Eye (tissue), 1 donor: ENCODE measurements at regions not wholly inside any gene's neighbourhood (a gene's known extent, or its start where the extent isn't known, plus 50 kb on each side); places are given as distances from the start of the nearest gene placed in this dataset.
A peak's percentile ranks its signal among the peaks of the same experiment; 100 is the strongest.

Experiments used
- DNase-seq: peaks from one replicate; pipeline ENCODE4 v3.0.0-alpha.2; 2015

DNA sequence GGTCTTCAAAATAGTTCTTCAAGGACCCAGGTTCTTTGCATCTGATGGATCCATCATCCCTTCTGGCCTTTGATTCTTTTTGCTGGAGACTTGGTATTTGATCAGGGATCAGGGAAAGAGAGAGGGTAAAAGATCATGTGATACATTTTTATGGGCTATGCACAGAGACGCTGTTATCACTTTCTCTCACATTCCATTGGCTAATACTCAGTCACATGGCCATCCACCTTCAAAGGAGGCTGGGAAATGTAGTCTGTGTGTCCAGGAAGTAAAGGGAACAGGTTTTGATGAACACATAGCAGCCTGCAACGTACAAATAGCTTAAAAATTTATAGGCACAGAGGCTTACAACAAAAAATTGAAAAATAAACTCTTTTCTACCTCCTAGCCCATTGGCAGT is 629.6 kb upstream of the FANCL start:
- DNase-seq, result no peak

DNA sequence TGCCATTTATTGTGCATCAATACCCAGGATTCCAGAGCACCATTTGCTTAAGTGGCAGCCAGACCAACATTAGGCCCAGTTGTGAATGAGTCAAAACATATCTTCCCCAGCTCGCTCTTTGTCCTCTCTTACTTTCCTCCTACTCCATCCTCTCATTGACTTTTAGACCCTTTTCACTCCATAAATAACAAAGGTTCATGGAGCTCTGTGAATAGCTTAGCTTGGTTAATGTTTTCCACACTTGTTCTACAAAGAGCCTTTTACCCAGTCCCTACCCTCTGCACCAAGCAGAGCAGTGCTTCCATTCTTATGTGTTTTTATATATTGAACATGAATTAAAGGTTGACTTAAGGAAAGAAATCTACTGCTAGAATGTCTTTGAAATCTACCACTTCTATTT is 625.8 kb upstream of the FANCL start:
- no peak for DNase-seq

DNA sequence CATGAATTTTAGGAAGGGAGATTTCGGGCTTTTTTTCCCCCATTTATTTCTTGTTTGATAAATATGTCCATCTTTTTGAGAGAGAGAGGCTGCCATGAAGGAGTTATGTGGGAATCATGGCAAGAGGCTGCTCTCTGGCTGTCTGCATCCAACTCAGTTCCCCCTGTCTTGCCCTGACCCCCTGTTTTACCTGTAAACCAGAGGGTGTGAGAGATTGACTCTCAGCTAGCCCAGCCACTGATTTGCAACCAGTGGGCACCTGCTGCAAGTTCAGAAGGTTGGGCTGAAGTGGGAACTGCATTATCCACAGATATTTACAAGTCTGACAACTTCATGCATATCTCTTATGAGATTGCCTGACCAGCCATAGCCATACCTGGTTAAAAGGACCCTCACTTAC is 625.4 kb upstream of the FANCL start:
- no peak for DNase-seq

DNA sequence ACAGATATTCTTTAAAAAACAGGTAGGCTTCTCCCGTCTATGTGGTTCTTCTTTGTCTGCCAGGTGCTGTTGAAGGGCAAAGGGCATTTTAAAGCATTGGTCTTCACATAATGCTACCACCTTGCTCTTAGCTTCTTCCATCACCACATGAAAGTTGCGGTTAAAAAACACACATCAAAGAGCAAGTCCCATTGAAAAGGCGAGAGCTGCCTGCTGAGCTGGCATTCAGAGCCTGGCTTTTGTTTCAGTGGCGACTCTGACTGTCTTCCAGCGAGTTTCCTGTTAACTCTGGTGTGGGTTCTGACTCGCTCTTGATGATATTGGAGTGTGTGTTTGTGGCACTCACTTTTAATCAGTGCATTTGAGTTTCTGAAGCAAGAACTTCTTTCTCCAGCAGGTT is 624.9 kb upstream of the FANCL start:
- no peak for DNase-seq

DNA sequence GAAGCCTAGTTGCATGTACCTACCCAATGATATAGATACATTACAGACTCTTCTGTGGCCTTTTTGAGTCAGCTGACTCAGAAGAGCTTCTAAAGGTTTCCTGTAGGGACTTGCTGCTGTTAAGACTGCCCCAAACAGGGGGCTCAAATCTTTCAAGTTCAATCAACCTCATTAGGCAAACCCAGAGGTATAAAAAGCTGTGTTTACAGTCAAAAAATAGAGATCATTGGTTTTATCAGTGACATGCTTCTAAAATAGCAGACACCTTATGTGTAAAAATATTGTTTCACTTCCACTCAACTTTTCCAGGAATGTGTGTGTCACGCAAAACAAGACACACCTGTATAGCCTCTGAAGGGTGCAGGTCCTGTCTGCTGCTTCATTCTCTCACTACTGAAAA is 624.3 kb upstream of the FANCL start:
- DNase-seq, result no peak

DNA sequence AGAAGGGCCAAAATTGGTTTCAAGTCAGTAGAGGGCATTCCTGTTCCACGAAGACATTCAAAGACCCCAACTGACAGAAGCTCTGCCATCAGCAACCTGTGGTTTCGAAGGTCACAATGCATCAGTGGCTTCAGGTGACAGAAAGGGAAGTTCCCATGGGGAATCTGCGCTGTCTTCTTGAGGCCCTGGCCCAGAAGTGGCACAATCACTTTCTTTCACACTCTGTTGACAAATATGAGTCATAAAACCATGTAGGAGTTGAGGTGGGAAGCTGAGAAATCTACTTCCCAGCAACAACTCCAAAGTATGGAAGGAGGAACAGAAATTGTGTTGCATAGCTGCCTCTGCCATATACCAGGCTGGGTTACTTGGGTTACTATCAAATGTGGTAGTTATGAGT is 621.1 kb upstream of the FANCL start:
- DNase-seq, result no peak

DNA sequence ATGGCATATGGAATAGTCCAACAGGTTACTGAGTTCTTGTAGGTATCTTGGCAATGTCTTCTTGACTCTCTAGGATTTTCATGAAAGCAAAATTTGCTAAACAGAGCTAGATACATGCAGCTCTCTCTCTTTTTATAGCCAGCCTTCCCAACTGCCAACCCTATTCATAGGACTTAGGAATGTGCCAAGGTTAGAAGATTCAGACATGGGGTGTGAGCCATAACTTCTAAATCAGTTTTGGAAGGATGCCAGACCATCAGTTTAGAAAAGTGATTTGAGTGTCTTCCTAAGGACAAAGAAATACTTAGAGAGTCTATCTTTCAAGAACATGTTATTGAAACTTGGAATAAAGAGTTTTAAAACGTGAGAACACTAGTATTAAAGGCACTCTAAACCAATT is 619.5 kb upstream of the FANCL start:
- DNase-seq, result no peak

DNA sequence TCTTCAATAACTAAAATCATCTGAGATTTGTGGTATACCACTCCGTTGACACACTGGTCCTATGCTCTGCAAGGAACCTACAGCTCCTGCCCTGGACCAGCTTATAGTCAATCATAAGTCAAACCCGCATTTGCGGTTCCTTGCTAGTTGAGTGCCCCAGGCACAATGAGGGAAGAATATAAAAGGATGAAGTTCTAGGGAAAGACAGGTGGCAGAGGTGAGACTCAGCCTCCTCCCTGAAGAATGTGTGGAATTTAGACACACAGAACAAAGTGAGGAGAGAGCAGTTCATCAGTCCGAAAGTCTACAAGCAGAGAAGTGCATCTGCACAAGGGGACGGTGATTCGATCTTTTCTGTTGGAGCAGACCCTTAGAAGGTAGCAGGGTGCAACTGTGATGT is 615.0 kb upstream of the FANCL start:
- no peak for DNase-seq

DNA sequence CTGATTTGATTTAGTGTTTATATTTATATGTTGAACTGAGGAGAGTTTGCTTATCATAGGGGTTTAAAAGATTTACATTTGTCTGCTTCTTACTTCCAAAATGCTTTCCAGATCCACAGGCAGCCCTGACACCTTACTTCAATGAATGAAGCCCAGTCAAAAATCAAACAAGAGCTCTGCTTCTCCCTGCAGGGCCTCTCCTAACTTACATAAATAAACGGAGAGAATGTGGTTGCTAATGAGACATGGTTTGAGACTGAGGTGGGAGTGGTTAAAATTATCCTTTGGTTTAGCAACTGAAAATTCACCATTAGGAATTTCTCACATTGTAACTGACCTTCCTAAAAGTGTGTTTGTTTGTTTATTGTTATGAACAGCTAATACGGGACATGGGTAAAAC is 612.3 kb upstream of the FANCL start:
- no peak for DNase-seq

DNA sequence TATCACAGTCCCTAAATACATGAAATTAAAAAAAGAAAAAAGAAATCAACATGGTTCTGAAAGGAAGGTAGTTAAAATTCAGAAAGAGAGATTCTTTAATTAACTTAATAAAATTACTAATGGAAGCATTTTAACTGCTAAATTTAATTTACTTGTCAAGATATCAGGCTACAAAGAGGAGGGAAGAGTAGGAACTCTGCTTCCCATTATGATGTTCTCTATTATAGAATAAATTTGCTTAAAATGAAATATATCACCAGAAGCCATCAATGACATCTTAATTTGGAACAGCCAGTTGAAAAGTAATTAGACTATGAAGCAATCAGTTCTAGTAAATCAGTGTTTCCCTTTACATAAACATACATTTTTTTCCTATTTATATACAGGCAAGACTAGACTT is 611.8 kb upstream of the FANCL start:
- no peak for DNase-seq

DNA sequence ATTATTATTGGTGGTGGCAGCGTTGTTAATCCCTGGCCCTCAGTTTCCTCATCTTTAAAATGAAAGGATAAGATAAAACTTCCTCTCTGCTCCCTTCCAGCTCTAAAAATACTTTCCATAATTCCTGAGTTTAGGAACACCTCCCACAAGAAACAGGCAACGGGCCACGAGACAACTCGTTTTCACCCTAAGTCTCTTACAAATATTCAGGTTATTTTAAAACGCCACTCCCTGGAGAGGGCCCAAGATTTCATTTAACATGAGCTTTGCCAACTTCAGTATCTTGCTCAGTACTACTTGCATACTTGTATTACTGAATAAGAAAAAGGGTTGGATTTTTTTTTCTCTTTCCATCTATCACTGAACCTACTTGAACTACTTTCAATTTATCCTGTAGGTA is 611.1 kb upstream of the FANCL start:
- DNase-seq, result no peak

DNA sequence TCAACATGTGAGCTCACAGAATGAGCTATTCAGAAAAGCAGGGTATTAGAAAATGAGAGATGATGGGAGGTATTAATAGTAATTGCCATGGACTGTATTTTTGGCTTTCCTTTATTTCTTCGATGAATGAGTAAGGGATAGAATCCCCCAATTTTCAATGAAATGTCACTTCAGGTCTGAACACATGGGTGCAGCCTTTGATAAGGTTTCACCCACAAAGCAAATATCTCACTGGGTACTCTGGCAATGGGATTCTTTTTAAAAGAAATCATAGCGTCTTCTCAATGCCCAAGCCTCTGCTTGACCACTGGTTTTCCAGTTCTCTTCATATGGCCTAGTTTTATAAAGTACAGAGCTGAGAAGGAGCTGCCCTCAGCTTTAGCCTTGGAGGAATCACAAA is 610.5 kb upstream of the FANCL start:
- DNase-seq, result no peak

DNA sequence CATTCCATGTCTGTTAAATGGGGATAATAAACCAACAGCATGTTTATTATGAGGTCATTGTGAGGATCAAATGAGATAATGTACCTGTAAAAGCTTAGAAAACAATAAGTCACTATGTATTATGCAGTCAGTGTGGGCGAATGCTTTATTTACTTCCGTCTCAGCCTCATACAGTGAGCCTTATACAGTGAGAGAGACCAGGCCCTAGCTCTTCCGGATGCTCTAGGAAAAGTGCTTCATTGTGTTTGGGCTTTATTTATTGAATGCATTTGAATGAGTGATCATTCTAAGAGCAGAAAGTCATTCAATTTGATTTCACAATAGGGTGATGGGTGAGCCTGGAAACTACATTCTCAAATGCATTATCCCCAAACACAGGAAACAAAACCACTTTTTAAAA is 603.9 kb upstream of the FANCL start:
- DNase-seq, result no peak

DNA sequence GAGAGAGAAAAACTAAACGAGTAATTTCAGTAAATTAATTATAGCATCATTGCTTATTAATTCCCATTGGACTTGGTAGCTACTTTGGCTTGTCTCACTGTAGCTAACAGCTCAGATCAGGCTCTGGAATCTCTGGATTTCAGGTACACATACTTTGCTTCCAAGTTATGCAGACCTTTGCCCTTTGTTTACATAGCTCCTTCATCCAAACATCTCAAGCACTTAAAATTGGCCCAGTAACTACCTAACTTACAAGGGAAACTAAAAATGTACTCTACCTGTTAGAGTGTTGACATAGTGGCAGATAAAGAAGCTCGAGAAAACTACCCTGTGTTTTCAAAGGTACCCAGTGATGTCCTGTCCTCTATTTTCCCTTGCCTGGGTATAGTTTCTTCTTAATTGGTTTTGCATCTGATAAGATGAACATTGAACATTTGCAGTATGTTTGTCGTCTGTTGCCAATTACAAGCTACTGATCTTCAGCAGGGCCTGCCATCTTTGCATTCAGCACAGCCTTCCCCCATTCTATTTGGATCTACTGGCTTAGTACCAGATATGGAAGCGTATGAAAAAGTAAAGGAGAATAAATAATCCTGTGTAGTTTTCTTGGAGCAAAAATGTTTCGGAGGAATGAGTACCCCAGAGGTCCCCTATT is 601.5 kb upstream of the FANCL start:
- no peak for DNase-seq

DNA sequence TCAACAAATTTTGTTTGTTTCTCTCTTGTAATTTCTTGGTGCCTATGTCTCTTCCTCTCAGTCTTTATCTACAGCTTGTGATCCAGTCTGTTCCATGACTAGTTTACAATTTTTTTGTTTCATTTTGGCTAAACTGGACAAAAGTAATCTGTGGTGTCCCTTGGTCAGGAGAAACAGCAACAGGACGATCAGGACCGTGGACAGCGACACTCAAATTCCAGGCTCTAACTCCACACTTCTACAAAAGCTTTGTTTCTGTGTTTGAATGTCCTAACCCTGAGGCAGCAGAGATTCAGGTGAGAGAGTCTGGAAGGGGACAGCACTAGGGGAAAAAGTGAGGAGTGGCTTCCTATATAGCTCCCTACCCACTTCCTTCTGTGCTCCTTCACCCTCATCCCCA is 593.3 kb upstream of the FANCL start:
- DNase-seq, result peak; percentile 81

DNA sequence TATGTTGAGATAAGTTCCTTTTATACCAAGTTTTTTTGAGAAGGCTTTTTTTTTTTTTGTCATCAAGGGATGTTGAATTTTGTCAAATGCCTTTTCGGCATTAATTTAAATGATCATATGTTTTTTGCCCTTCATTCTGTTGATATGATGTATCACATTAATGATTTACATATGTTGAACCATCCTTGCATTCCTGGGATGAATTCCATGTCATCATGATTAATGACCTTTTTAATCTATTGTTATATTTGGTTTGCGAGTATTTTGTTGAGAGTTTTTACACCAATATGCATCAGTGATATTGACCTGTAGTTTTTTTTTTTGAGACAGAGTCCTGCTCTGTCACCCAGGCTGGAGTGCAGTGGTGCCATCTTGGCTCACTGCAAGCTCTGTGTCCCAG is 585.7 kb upstream of the FANCL start:
- peak; percentile 6 for DNase-seq

DNA sequence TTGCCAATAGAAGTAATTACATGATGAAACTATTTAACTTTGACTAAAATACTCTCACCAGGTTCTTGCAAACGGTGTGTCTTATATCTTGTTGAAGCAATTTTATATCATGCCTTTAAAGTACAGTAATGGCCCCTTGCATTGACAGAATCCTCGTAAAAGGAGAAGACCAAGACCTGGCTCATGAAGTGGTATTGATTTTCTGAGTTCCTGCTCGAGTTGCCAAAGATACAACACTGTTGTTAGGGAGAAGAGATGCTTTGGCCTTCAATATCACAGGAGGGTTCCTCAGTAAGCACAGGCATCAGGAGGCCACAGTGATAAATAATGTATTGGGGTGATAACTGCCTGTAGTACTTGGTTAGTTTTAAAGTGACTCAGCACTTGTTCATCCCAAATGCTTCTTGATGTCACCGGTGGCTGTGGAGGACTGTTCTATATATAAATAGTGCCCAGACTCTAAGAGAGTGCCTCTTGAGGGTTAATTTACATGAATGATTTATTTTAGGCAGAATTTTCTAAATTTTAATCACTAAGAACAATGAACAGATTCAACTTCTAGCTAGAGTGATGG is 571.7 kb upstream of the FANCL start:
- peak; percentile 51 for DNase-seq

DNA sequence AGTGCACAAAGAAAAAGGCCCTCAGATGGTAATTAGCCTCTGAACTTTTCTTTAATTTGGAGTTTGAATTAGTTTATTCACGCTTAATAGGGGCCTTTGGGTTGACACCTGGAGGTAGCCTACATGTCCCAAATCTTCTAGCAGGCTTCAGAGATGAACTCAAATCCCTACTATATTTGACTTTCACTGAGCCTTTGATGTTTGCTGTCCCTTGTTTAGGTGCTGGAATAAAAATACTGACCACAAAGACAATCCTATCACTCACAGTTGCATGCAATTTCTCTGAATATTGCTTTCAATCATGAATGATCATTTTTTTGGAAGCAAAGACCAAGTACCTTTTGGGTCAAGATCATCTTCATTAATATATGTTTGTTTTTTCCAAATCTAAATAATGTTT is 564.0 kb upstream of the FANCL start:
- DNase-seq, result no peak

DNA sequence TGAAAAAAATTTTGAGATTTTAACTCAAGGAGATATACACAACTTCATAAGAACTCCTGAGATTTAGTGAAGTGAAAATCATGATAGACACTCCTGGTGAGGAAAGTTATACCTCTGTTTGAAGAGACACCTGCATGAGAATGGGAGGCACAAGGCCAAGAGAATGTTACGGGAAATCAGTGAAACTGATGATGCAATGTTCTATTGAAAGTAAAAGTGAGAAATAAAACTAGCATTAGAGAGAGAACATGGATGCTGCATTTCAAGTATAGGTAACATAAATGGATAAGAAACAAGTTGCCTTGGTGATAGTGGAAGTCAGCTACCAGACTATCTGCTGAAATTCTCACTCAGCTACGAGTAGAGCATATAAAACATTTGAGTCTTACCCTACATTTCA is 562.1 kb upstream of the FANCL start:
- DNase-seq, result no peak

DNA sequence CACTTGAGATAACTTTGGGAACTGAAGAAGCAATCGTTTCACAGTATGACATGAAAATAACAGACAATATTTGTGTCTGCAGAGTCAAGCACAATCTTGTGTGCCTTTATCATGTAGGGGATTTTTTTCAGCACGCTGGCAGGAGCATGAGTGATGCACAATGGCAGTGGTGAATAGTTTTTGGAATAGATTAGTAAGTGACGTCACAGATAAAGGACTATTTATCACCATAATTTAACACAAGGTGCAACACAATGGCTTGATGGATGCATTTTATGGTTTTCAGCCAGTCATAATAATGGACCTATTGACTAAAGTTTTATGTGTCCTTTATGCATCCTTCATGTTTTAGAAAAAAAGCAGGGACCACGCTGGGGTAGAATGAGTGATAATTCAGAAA is 559.8 kb upstream of the FANCL start:
- DNase-seq, result no peak

DNA sequence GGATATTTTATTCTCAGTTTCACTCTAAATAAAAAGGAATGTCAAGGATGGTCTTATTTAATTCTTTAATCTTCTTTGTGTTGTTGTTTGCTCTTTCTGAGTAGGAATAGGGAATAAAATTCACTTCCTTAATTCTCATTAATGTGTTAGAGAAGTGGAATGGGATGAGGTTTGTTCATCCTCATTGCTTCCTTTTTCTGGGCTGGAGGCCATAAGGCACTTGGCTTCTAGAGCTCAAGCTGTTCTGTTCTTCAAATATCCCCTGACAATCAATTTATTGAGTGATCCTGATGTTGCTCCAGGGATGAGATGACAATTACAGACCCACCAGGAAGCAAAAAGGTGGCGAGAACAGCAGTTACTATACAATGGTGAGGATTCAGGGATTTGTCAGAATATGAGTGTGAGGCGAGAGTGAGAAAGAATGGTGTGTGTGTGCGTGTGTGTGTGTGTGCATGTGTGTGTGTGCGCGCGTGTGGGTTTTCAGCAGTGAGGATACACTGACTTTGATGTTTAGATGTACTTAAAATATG is 557.6 kb upstream of the FANCL start:
- peak; percentile 26 for DNase-seq

DNA sequence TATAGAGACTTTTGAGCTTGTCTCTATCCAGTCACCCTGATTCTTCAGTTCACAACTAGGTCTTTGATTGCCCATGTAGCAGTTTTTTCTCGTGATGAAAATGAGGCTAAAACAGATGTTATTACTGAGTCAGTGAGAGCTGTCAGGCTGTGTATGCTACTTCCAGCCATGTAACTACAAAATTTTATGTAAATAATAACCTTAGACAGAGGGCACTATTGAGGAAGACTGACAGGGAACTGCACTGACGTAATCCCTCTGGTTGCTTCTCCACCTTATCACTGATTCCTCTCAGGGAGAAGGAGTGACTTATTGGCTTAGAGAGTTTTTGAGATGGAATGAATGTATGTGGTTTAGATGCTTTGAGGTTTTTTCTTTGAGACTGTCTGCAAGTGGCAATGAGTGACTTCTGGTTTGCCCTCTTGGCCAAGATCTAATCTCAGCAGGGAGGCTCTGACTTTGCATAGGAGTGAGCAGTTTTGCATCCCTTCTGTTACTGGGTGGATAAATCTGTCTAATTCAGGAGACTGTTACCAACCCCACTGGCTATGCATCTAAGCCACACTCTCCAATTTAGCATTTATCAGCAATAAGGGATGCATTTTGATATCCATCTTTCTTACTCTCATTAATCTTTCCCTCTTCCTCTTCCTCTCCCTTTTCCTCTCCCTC is 555.2 kb upstream of the FANCL start:
- DNase-seq, result no peak

DNA sequence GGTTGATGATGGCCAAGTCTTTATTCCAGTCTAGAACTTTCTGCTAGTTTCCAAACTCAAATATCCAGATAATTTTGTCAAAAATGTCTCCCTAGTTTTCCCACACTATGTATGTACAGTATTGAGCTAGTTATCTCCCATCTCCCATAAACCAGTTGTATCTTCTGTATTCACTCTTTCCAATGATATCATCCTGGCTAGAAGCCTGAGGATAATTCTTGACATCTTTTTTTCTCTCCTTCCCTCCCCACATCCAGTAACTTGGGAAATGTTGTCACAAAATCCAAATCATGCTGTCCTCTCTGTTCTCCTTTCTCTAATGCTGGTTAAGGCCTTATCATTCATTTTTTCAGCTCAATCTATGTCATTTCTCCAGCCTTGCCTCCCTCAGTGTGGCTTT is 553.8 kb upstream of the FANCL start:
- no peak for DNase-seq

DNA sequence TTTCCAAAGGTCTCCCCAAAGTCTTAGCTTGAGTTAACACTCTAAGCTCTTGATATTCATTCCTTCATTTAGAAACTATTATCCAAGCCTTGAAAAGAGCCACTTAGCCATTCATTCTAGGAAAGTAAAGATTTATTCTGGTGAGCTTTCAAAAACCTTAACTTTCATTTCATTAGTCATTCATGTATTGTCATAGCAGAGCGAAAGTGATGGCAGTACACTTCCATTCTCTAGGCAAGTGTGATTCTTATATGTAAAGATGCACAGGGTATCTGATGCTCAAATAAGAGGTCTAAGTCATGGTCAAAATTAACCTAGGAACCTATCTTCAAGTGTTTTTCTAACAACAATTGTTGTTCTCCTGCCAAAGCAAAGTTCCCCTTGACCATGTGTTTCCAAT is 553.0 kb upstream of the FANCL start:
- no peak for DNase-seq

DNA sequence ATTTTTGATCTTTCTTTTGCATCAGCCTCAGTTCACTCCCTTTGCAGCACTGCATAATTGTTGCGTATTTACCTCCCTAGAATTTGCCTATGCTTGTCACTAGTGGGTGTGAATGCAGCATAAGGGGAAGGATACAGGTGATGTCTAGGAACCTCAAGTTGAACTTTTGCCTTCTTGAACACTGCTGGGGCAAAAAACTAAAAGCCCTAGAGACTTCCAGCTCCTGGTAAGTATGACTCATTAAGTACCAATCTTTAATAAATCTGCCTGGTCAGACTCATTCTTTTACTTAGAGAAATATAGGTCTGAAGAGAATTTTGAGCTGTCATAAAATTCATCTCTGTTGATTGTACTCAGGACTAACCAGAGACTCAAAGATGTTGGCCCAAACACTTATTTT is 547.3 kb upstream of the FANCL start:
- no peak for DNase-seq
